Colonic mucosa (tissue), 4 donors: ENCODE measurements at regions not wholly inside any gene's neighbourhood (a gene's known extent, or its start where the extent isn't known, plus 50 kb on each side); places are given as distances from the start of the nearest gene placed in this dataset.

Experiments used
- DNase-seq: peaks from one replicate; pipeline ENCODE4 v3.0.0-alpha.2; 2020
- H3K27ac ChIP-seq: fragments of 200-600 bp; one replicate; pipeline ENCODE4 v1.8.0; 2021
- H3K27me3 ChIP-seq: fragments of 200-600 bp; one replicate; pipeline ENCODE4 v1.8.0; 2021
- H3K36me3 ChIP-seq: fragments of 200-600 bp; one replicate; pipeline ENCODE4 v1.8.0; 2021
- H3K4me1 ChIP-seq: fragments of 200-600 bp; one replicate; pipeline ENCODE4 v1.8.0; 2021; ENCODE audit warnings: mild to moderate bottlenecking
- H3K4me3 ChIP-seq: fragments of 200-600 bp; one replicate; pipeline ENCODE4 v1.8.0; 2021
- H3K9ac ChIP-seq, 2 donors: one replicate each; pipeline ENCODE4 v1.7.0; 2013; ENCODE audit warnings: control low read depth in 2 of 2, low read depth in 2 of 2, low read length in 2 of 2
- H3K9me3 ChIP-seq: fragments of 200-600 bp; one replicate; pipeline ENCODE4 v1.8.0; 2021
- intact Hi-C: fragments of 100-400 bp; cut with DNase I; formaldehyde crosslinking; loops from one replicate; pipeline ENCODE4 v1.14.1; 2022
- TF ChIP-seq, protein P1 (sequence below): fragments of 200-600 bp; IDR thresholded peaks from one replicate; pipeline ENCODE4 v1.8.0; 2022; ENCODE audit warnings: antibody characterized with exemption, mild to moderate bottlenecking
- donor health status: healthy.
- donor health status: DM: no; HTN: no; CAD: no.
- donor health status: DM: no; HTN: no; CAD: no.

DNA sequence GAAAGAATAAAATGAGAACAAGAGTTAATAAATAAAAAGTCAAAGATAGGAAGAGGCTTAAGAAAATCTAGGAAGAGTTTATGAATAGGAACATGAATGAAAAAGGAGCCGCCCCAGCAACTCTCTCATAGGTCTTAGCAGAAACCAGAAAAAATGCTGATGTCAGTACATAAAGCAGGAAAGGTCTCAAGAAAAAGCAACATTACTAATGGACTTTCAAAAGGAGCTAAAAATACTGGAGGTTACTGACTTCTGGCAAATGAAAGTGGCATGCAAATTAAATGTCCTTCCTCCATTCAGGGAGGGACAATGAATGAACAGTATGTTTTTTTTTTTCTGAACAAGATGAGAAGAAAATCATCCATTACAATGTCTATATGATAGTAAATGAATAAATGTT lies 387.6 kb downstream of the BRINP2 start:
- Histone ChIP-seq H3K27me3 (no peaks in the 10 kb centered on the region), H3K9ac (no peak overlapping the region), H3K4me3 (no peak overlapping the region), H3K36me3 (no peaks in the 10 kb centered on the region), H3K4me1 (no peaks in the 10 kb centered on the region), H3K9me3 (no peaks in the 10 kb centered on the region), H3K27ac (no peak overlapping the region)
- intact Hi-C loops, result no loop called here
- TF ChIP-seq, protein P1, sequence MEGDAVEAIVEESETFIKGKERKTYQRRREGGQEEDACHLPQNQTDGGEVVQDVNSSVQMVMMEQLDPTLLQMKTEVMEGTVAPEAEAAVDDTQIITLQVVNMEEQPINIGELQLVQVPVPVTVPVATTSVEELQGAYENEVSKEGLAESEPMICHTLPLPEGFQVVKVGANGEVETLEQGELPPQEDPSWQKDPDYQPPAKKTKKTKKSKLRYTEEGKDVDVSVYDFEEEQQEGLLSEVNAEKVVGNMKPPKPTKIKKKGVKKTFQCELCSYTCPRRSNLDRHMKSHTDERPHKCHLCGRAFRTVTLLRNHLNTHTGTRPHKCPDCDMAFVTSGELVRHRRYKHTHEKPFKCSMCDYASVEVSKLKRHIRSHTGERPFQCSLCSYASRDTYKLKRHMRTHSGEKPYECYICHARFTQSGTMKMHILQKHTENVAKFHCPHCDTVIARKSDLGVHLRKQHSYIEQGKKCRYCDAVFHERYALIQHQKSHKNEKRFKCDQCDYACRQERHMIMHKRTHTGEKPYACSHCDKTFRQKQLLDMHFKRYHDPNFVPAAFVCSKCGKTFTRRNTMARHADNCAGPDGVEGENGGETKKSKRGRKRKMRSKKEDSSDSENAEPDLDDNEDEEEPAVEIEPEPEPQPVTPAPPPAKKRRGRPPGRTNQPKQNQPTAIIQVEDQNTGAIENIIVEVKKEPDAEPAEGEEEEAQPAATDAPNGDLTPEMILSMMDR, result no peak
- DNase-seq, result no peak

DNA sequence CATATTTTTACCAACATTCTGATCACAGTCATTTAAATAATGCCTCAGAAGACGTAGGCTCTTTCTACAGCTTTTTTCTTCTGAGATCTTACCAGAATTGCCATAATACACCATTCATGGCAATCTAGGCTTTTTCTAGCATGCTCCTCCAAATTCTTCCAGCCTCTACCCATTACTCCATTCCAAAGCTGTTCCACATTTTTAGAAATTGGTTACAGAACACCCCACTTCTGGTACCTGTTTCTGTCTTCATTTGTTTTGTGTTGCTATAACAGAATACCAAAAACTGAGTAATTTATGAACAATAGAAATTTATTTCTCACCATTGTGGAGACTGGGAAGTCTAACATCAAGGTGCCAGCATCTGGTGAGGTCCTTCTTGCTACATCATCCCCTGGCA lies 385.4 kb downstream of the BRINP2 start:
- no peaks in the 10 kb centered on the region for H3K9me3 ChIP-seq
- H3K27ac ChIP-seq, result no peak overlapping the region
- H3K4me3 ChIP-seq, result no peak overlapping the region
- intact Hi-C loops, result no loop called here
- no peak overlapping the region for H3K9ac ChIP-seq
- no peaks in the 10 kb centered on the region for H3K4me1 ChIP-seq
- H3K36me3 ChIP-seq, result no peaks in the 10 kb centered on the region
- DNase-seq, result no peak
- TF ChIP-seq, protein P1, result no peak
- H3K27me3 ChIP-seq, result no peaks in the 10 kb centered on the region

DNA sequence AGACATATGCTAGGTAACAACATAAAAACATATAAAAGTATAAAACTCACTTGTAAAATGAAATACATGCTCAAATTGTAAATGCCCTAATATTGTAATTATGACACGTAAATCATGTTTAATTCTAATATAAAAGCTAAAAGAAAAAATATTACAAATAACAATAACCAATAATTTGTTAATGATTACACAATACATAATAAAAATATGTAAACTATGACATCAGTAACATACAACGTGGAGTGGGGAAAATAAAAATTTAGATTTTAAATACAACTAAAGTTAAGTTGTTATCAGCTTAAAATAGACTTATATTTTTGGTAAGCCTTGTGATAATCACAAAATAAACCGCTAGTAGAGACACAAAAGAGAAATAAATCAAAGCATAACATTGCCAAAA lies 376.4 kb downstream of the BRINP2 start:
- no peak overlapping the region for H3K4me3 ChIP-seq
- no peak for DNase-seq
- TF ChIP-seq, protein P1, result no peak
- H3K27ac ChIP-seq, result no peak overlapping the region
- H3K9me3 ChIP-seq, result no peaks in the 10 kb centered on the region
- H3K36me3 ChIP-seq, result no peaks in the 10 kb centered on the region
- H3K4me1 ChIP-seq, result no peaks in the 10 kb centered on the region
- no peak overlapping the region for H3K9ac ChIP-seq
- no peaks in the 10 kb centered on the region for H3K27me3 ChIP-seq
- intact Hi-C loops, result no loop called here

DNA sequence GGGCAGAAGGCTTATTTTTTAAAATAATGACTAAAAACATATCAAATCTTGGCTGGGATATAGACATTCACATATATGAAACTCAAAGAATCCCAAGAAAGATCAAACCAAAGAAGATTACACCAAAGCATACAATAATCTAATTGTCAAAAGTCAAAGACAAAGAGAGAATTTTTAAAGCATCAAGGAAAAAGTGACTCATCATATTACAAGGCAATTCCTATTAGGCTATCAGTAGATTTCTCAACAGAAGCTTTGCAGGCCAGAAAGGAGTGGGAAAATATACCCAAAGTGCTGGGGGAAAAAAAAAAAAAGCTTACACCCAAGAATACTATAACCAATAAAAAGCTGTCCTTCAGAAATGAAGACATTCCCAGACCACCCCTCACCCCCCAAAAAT lies 375.6 kb downstream of the BRINP2 start:
- H3K9me3 ChIP-seq, result no peaks in the 10 kb centered on the region
- TF ChIP-seq, protein P1, result no peak
- H3K27ac ChIP-seq, result no peak overlapping the region
- no peak overlapping the region for H3K4me3 ChIP-seq
- H3K36me3 ChIP-seq, result no peaks in the 10 kb centered on the region
- intact Hi-C loops, result no loop called here
- no peaks in the 10 kb centered on the region for H3K27me3 ChIP-seq
- no peaks in the 10 kb centered on the region for H3K4me1 ChIP-seq
- H3K9ac ChIP-seq, result no peak overlapping the region
- DNase-seq, result no peak

DNA sequence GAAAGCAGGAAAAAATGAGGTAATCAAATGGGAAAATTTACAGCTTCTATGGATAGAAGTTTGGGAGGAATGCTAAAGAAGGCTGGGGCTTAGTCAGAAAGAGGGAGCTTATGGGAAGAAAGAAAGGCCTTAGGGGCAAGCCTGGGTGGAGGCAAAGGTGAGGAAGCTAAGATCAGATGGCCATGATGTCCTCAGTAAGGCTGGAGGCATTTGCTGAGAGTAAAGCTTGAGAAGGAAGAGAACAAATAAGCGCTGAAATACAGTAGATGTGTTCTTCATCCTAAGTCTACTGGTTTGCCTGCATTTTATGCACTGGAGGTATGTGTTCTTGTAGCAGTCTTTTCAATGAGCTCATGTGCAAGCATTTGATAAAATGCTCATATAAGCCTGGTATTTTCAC lies 355.4 kb downstream of the BRINP2 start:
- no peak overlapping the region for H3K27ac ChIP-seq
- H3K9ac ChIP-seq, result no peak overlapping the region
- DNase-seq, result no peak
- intact Hi-C loops, result no loop called here
- no peaks in the 10 kb centered on the region for H3K9me3 ChIP-seq
- TF ChIP-seq, protein P1, result no peak
- no peak overlapping the region for H3K4me3 ChIP-seq
- no peaks in the 10 kb centered on the region for H3K27me3 ChIP-seq
- no peaks in the 10 kb centered on the region for H3K4me1 ChIP-seq
- H3K36me3 ChIP-seq, result no peaks in the 10 kb centered on the region

DNA sequence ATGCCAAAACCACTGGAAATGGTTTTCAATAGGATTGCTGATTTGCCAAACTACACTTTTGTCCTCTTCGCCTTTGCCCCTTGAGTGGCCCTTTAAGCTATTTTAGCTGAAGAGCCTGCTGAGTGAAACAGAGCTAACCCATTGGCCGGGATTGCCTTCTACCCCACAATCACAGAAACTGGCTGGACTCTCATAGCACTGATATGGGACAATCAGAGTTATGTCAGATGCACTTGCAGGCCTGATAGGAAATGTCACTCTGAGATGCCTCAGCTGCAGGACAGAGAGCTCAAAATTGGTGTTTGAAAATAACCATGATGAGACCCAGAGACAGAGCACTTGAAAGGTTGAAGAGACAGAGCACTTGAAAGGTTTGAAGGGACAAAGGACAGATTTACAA lies 354.4 kb downstream of the BRINP2 start:
- Histone ChIP-seq H3K9me3 (no peaks in the 10 kb centered on the region), H3K27me3 (no peaks in the 10 kb centered on the region), H3K27ac (no peak overlapping the region), H3K9ac (no peak overlapping the region), H3K4me3 (no peak overlapping the region), H3K4me1 (no peaks in the 10 kb centered on the region), H3K36me3 (no peaks in the 10 kb centered on the region)
- intact Hi-C loops, result no loop called here
- TF ChIP-seq, protein P1, result no peak
- DNase-seq, result no peak
